HL-60 (cell line): ENCODE measurements at regions not wholly inside any gene's neighbourhood (a gene's known extent, or its start where the extent isn't known, plus 50 kb on each side); places are given as distances from the start of the nearest gene placed in this dataset.

Source experiments
- DNase-seq, 2 experiments: peaks; one replicate each; pipeline ENCODE4 v3.0.0-alpha.2; 2010 to 2020; ENCODE audit warnings: low read depth in 1 of 2, low spot score in 1 of 2
- H3K27ac ChIP-seq: fragments of 250-450 bp; sonication (Bioruptor Pico); replicated peaks from 2 replicates; pipeline ENCODE4 v1.5.1; 2020; ENCODE audit warnings: mild to moderate bottlenecking, moderate library complexity
- H3K27me3 ChIP-seq: fragments of 250-450 bp; sonication (Bioruptor Pico); 2 replicates; pipeline ENCODE4 v1.5.1; 2021; ENCODE audit warnings: mild to moderate bottlenecking, moderate library complexity; ENCODE audit not compliant: insufficient read depth, poor library complexity, severe bottlenecking
- H3K4me3 ChIP-seq: replicated peaks from 2 replicates; pipeline ENCODE4 v1.5.1; 2011; ENCODE audit warnings: mild to moderate bottlenecking, control low read depth, low read length; ENCODE audit not compliant: insufficient read depth
- CTCF ChIP-seq: IDR thresholded peaks from one replicate; pipeline ENCODE4 v1.5.1; 2011; ENCODE audit warnings: low read length, control low read depth, inconsistent platforms; ENCODE audit not compliant: insufficient read depth
- GABPA ChIP-seq: IDR thresholded peaks from 2 replicates; pipeline ENCODE4 v1.6.1; 2012; ENCODE audit warnings: low read depth
- POLR2AphosphoS5 ChIP-seq: IDR thresholded peaks from 2 replicates; pipeline ENCODE4 v1.6.1; 2012; ENCODE audit warnings: low read depth
- REST ChIP-seq: IDR thresholded peaks from 2 replicates; pipeline ENCODE4 v1.6.1; 2012; ENCODE audit warnings: low read depth; ENCODE audit not compliant: insufficient replicate concordance
- SPI1 ChIP-seq: IDR thresholded peaks from 2 replicates; pipeline ENCODE4 v1.6.1; 2012; ENCODE audit warnings: low read depth, mild to moderate bottlenecking, borderline replicate concordance

GRCh38 chr6:12423832-12424231, 133.7 kb downstream of the EDN1 start:
- no peak overlapping the region for H3K27ac ChIP-seq
- no peak overlapping the region for H3K4me3 ChIP-seq
- DNase-seq: no peak
- no peak for TF ChIP-seq REST
- TF ChIP-seq GABPA: no peak
- no peak for TF ChIP-seq CTCF
- no peak for TF ChIP-seq POLR2AphosphoS5
- TF ChIP-seq SPI1: no peak
- H3K27me3 ChIP-seq: no peaks in the 10 kb centered on the region

- no peak for TF ChIP-seq POLR2AphosphoS5
- no peak for TF ChIP-seq SPI1
- TF ChIP-seq CTCF: no peak
- no peak for TF ChIP-seq GABPA
- no peak for TF ChIP-seq REST
- H3K4me3 ChIP-seq: no peak overlapping the region
- no peak for DNase-seq
- H3K27ac ChIP-seq: no peak overlapping the region
- no peaks in the 10 kb centered on the region for H3K27me3 ChIP-seq
Measured at GRCh38 chr6:12426121-12426520, 136.0 kb downstream of the EDN1 start.

GRCh38 chr6:12431023-12431422, 140.9 kb downstream of the EDN1 start:
- TF ChIP-seq POLR2AphosphoS5 (no peak), SPI1 (no peak), CTCF (no peak), REST (no peak), GABPA (no peak)
- Histone ChIP-seq H3K27me3 (no peaks in the 10 kb centered on the region), H3K27ac (no peak overlapping the region), H3K4me3 (no peak overlapping the region)
- DNase-seq: no peak
